MM.1S (cell line): ENCODE measurements at regions not wholly inside any gene's neighbourhood (a gene's known extent, or its start where the extent isn't known, plus 50 kb on each side); places are given as distances from the start of the nearest gene placed in this dataset.

Source experiments
- CTCF ChIP-seq: fragments of 300-600 bp; sonication (generic); IDR thresholded peaks from 2 replicates; pipeline ENCODE4 v1.5.1; 2016; ENCODE audit warnings: antibody characterized with exemption, low read length, mixed read lengths
- EZH2 ChIP-seq: fragments of 300-600 bp; sonication (generic); optimal IDR thresholded peaks from 2 replicates; pipeline ENCODE3; 2017; ENCODE audit warnings: low read depth, mild to moderate bottlenecking, antibody characterized with exemption, low read length, mixed read lengths
- EZH2phosphoT487 ChIP-seq: fragments of 300-600 bp; sonication (generic); IDR thresholded peaks from 2 replicates; pipeline ENCODE4 v1.6.1; 2018; ENCODE audit warnings: antibody characterized with exemption, low read length

- TF ChIP-seq CTCF: no peak
- no peak for TF ChIP-seq EZH2
- no peak for TF ChIP-seq EZH2phosphoT487
Measured at GRCh38 chr12:114218136-114218535, 187.8 kb downstream of the TBX5 start.
